ENCODE measurements at regions not wholly inside any gene's neighbourhood (a gene's known extent, or its start where the extent isn't known, plus 50 kb on each side); places are given as distances from the start of the nearest gene placed in this dataset.

DNA sequence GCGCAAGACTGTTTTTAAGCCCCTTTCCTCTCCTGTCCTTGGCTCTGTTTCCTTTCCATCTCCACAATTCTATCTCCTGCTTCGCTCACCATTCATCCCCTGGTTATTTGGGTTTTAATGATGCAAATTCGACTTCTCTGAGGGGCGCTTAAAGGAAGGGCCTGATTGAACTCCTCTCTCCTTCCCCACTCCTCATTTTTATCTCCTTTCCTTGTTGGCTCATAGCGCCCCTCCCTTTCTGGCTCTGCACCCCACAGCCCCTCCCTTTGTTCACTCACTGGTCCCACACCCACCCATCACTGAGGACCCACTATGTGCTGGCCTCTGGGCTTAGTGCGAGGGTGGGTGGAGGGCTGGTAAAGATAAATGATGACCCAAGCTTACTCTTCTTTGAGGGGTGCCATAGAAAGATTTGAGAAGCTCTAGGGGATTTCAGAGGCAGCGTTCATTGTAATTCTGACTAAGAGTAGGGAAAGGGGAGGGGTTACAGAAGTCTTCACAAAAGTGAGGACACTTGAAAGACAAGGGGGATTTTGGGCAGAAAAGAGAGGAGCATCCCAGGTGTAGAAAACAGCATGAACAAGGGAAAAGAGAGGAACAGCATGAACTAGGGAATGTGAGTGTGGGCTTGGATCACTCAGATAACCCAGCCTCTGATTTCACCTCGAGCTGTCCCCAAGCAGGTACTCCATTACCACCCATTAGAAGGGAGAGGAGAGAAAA, 507.8 kb downstream of the CD83 start:
- TF ChIP-seq GATA2 (IDR thresholded peaks at IDR 0.05; ENCODE audit: low read depth, low read length) = no peak
- TF ChIP-seq GATA3 (IDR thresholded peaks at IDR 0.05; ENCODE audit: low read depth, low read length) = no peak
